HT1080 (cell line): ENCODE measurements at regions not wholly inside any gene's neighbourhood (a gene's known extent, or its start where the extent isn't known, plus 50 kb on each side); places are given as distances from the start of the nearest gene placed in this dataset. TPM values are rescaled to one million over a fixed set of nuclear protein-coding genes. Genes with fewer than 3 reads are reported as not detected.

Experiments
- small RNA-seq: library from RNA; depleted of rRNA; stranded (forward); fragments of <200 nt; gene quantifications from one replicate; pipeline ENCODE3, GENCODE V24; 2014

Small RNA genes in the stretch of these regions (small RNA-seq; reads per million reads assigned to genes)
- gene RNU1-65P (not detected), gene RNU6-129P (not detected), gene RNU6-478P (not detected)
